ENCODE measurements at regions not wholly inside any gene's neighbourhood (a gene's known extent, or its start where the extent isn't known, plus 50 kb on each side); places are given as distances from the start of the nearest gene placed in this dataset.

GRCh38 chr4:162699629-162700028 lies 467.1 kb downstream of the NAF1 start:
- no peak for TF ChIP-seq POLR2AphosphoS5 (IDR thresholded peaks at IDR 0.05; ENCODE audit: low read depth, low read length)
- no peak for TF ChIP-seq POLR2A (IDR thresholded peaks at IDR 0.05; ENCODE audit: low read depth, low read length)
- no peak for TF ChIP-seq POU2F2 (IDR thresholded peaks at IDR 0.05; ENCODE audit: low read depth, low read length)
- no peak for TF ChIP-seq TAF1 (IDR thresholded peaks at IDR 0.05; ENCODE audit: low read depth, low read length)
- no peak for TF ChIP-seq SPI1 (IDR thresholded peaks at IDR 0.05; ENCODE audit: low read depth, low read length)
- no peak for TF ChIP-seq PAX5 (IDR thresholded peaks at IDR 0.05; ENCODE audit: insufficient read depth, low read length, severe bottlenecking)
- FAIRE-seq (no peak), DNase-seq (ENCODE audit: insufficient read length, low spot score) (no peak)

- TF ChIP-seq TAF1 (IDR thresholded peaks at IDR 0.05; ENCODE audit: low read depth, low read length) (no peak), POU2F2 (IDR thresholded peaks at IDR 0.05; ENCODE audit: low read depth, low read length) (no peak), PAX5 (IDR thresholded peaks at IDR 0.05; ENCODE audit: insufficient read depth, low read length, severe bottlenecking) (no peak)
- no peak for FAIRE-seq
- DNase-seq (ENCODE audit: insufficient read length, low spot score): no peak
These were observed 481.3 kb downstream of the NAF1 start for GRCh38 chr4:162685410-162685809.

DNA sequence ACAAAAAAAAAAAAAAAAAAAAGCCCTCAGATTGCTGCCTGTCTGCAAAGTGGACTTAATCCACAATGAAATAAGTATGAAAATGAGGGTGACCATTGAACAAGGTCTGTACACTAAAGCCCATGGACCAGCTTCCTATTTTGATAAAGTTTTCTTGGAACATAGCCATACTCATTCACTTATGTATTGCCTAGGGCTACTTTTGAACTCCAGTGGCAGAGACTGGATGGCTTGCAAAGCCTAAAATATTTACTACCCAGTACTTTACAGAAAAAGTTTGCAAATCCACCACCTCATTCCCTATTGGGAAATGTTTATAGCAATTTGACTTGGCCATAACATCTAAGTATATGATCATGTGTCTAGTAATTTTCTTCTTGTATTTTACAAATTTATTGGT lies 481.7 kb downstream of the NAF1 start:
- FAIRE-seq (no peak), DNase-seq (ENCODE audit: insufficient read length, low spot score) (no peak)
- no peak for TF ChIP-seq POLR2A (IDR thresholded peaks at IDR 0.05; ENCODE audit: low read depth, low read length)
- TF ChIP-seq POLR2AphosphoS5 (IDR thresholded peaks at IDR 0.05; ENCODE audit: low read depth, low read length): no peak
- no peak for TF ChIP-seq SPI1 (IDR thresholded peaks at IDR 0.05; ENCODE audit: low read depth, low read length)
- TF ChIP-seq POU2F2 (IDR thresholded peaks at IDR 0.05; ENCODE audit: low read depth, low read length): no peak
- TF ChIP-seq PAX5 (IDR thresholded peaks at IDR 0.05; ENCODE audit: insufficient read depth, low read length, severe bottlenecking): no peak
- TF ChIP-seq TAF1 (IDR thresholded peaks at IDR 0.05; ENCODE audit: low read depth, low read length): no peak

DNA sequence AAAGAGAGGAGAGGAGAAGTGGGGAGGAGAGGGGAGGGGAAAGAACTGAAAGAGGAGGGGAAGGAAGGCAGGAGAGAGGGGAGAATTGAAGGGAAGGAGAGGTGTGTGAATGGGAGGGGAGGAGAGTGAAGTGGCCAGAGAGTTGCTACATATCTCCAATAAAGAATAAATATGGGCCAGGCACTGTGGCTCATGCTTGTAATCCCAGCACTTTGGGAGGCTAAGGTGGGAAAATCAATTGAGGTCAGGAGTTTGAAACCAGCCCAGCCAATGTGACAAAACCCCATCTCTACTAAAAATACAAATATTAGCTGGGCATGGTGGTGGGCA lies 482.4 kb downstream of the NAF1 start:
- no peak for FAIRE-seq
- no peak for TF ChIP-seq TAF1 (IDR thresholded peaks at IDR 0.05; ENCODE audit: low read depth, low read length)
- no peak for TF ChIP-seq POLR2A (IDR thresholded peaks at IDR 0.05; ENCODE audit: low read depth, low read length)
- TF ChIP-seq POLR2AphosphoS5 (IDR thresholded peaks at IDR 0.05; ENCODE audit: low read depth, low read length): no peak
- no peak for TF ChIP-seq PAX5 (IDR thresholded peaks at IDR 0.05; ENCODE audit: insufficient read depth, low read length, severe bottlenecking)
- no peak for TF ChIP-seq SPI1 (IDR thresholded peaks at IDR 0.05; ENCODE audit: low read depth, low read length)
- no peak for TF ChIP-seq POU2F2 (IDR thresholded peaks at IDR 0.05; ENCODE audit: low read depth, low read length)
- no peak for DNase-seq (ENCODE audit: insufficient read length, low spot score)

- DNase-seq (ENCODE audit: insufficient read length, low spot score) (no peak), FAIRE-seq (no peak)
- TF ChIP-seq POU2F2 (IDR thresholded peaks at IDR 0.05; ENCODE audit: low read depth, low read length) (no peak), PAX5 (IDR thresholded peaks at IDR 0.05; ENCODE audit: insufficient read depth, low read length, severe bottlenecking) (no peak), TAF1 (IDR thresholded peaks at IDR 0.05; ENCODE audit: low read depth, low read length) (no peak), POLR2A (IDR thresholded peaks at IDR 0.05; ENCODE audit: low read depth, low read length) (no peak), SPI1 (IDR thresholded peaks at IDR 0.05; ENCODE audit: low read depth, low read length) (no peak), POLR2AphosphoS5 (IDR thresholded peaks at IDR 0.05; ENCODE audit: low read depth, low read length) (no peak)
These were observed 482.9 kb downstream of the NAF1 start for GRCh38 chr4:162683659-162684370.

- DNase-seq (ENCODE audit: insufficient read length, low spot score) (no peak), FAIRE-seq (no peak)
- no peak for TF ChIP-seq SPI1 (IDR thresholded peaks at IDR 0.05; ENCODE audit: low read depth, low read length)
- TF ChIP-seq TAF1 (IDR thresholded peaks at IDR 0.05; ENCODE audit: low read depth, low read length): no peak
- TF ChIP-seq PAX5 (IDR thresholded peaks at IDR 0.05; ENCODE audit: insufficient read depth, low read length, severe bottlenecking): no peak
- no peak for TF ChIP-seq POLR2A (IDR thresholded peaks at IDR 0.05; ENCODE audit: low read depth, low read length)
- no peak for TF ChIP-seq POU2F2 (IDR thresholded peaks at IDR 0.05; ENCODE audit: low read depth, low read length)
- no peak for TF ChIP-seq POLR2AphosphoS5 (IDR thresholded peaks at IDR 0.05; ENCODE audit: low read depth, low read length)
These were observed 484.0 kb downstream of the NAF1 start for GRCh38 chr4:162682651-162683050.

DNA sequence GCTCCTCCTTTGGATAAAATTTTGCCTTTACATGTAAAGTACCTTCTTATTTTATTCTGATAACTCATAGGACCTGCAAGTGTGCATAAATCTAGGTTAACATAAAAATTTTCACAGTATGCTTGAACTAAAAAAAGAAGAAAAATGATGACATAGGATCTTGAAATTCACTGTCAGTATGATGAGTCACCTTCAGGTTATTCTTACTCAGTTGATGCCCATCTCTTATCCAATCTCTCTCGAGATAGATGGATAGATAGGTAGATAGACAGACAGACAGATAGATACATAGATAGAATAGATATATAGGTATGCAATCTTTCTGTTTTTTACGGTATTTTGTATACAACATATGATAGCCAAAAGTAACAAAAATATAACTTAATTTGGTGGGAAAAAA lies 485.5 kb downstream of the NAF1 start:
- no peak for TF ChIP-seq POLR2A (IDR thresholded peaks at IDR 0.05; ENCODE audit: low read depth, low read length)
- TF ChIP-seq TAF1 (IDR thresholded peaks at IDR 0.05; ENCODE audit: low read depth, low read length): no peak
- no peak for TF ChIP-seq PAX5 (IDR thresholded peaks at IDR 0.05; ENCODE audit: insufficient read depth, low read length, severe bottlenecking)
- no peak for TF ChIP-seq SPI1 (IDR thresholded peaks at IDR 0.05; ENCODE audit: low read depth, low read length)
- TF ChIP-seq POU2F2 (IDR thresholded peaks at IDR 0.05; ENCODE audit: low read depth, low read length): no peak
- TF ChIP-seq POLR2AphosphoS5 (IDR thresholded peaks at IDR 0.05; ENCODE audit: low read depth, low read length): no peak
- FAIRE-seq (no peak), DNase-seq (ENCODE audit: insufficient read length, low spot score) (no peak)

DNA sequence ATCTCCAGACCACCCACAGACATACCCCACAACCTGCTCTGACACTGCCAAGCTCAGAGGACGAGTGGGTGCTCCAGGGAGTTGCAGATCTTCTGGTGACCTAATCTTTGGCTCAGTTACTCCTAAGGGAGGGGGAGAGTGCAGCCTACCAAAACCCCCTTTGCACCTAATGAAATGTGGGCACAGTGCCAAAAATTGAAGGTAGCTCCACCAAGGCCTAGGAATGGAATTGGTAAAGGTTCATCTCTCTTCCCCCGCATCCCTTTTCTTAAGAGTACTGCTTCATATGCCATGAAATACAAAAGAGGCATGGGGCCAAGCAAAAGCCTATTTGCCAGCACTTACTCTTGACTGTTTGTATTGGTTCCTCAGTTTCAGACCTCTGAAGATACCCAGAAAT lies 491.0 kb downstream of the NAF1 start:
- DNase-seq (ENCODE audit: insufficient read length, low spot score): no peak
- FAIRE-seq: no peak
- TF ChIP-seq PAX5 (IDR thresholded peaks at IDR 0.05; ENCODE audit: insufficient read depth, low read length, severe bottlenecking) (no peak), POLR2AphosphoS5 (IDR thresholded peaks at IDR 0.05; ENCODE audit: low read depth, low read length) (no peak), POLR2A (IDR thresholded peaks at IDR 0.05; ENCODE audit: low read depth, low read length) (no peak), SPI1 (IDR thresholded peaks at IDR 0.05; ENCODE audit: low read depth, low read length) (no peak), TAF1 (IDR thresholded peaks at IDR 0.05; ENCODE audit: low read depth, low read length) (no peak), POU2F2 (IDR thresholded peaks at IDR 0.05; ENCODE audit: low read depth, low read length) (no peak)

- TF ChIP-seq POLR2AphosphoS5 (IDR thresholded peaks at IDR 0.05; ENCODE audit: low read depth, low read length) (no peak), SPI1 (IDR thresholded peaks at IDR 0.05; ENCODE audit: low read depth, low read length) (no peak), TAF1 (IDR thresholded peaks at IDR 0.05; ENCODE audit: low read depth, low read length) (no peak), PAX5 (IDR thresholded peaks at IDR 0.05; ENCODE audit: insufficient read depth, low read length, severe bottlenecking) (no peak), POU2F2 (IDR thresholded peaks at IDR 0.05; ENCODE audit: low read depth, low read length) (no peak), POLR2A (IDR thresholded peaks at IDR 0.05; ENCODE audit: low read depth, low read length) (no peak)
- DNase-seq (ENCODE audit: insufficient read length, low spot score): no peak
- no peak for FAIRE-seq
These were observed 498.1 kb upstream of the FSTL5 start for GRCh38 chr4:162661913-162662312.

DNA sequence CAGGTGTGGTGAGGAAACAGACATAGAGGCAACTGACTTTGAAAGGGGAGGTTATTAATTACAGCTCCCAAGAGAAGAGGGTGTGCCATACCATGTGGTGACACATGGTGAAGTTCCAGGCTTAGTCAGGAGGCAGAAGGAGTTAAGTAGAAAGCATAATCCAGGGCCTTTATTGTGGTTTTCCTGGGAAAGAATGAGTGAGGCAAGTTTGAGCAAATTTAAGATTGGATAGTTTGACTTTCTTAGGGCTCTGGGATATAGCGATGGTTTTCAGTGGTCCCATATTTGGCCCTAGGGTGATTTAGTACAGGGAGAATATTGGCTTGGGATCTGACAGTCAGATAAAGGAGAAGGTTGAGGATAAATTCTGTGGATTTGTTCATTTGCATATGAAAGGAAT lies 495.9 kb upstream of the FSTL5 start:
- TF ChIP-seq POLR2AphosphoS5 (IDR thresholded peaks at IDR 0.05; ENCODE audit: low read depth, low read length) (no peak), PAX5 (IDR thresholded peaks at IDR 0.05; ENCODE audit: insufficient read depth, low read length, severe bottlenecking) (no peak), SPI1 (IDR thresholded peaks at IDR 0.05; ENCODE audit: low read depth, low read length) (no peak), POU2F2 (IDR thresholded peaks at IDR 0.05; ENCODE audit: low read depth, low read length) (no peak), POLR2A (IDR thresholded peaks at IDR 0.05; ENCODE audit: low read depth, low read length) (no peak), TAF1 (IDR thresholded peaks at IDR 0.05; ENCODE audit: low read depth, low read length) (no peak)
- no peak for DNase-seq (ENCODE audit: insufficient read length, low spot score)
- no peak for FAIRE-seq

All from GM12891 (cell line).